Peyer's patch (tissue), 4 donors: ENCODE measurements at regions not wholly inside any gene's neighbourhood (a gene's known extent, or its start where the extent isn't known, plus 50 kb on each side); places are given as distances from the start of the nearest gene placed in this dataset.

ENCODE experiments used
- CTCF ChIP-seq, 6 experiments: fragments of 450-650 bp in 4 of 6; fragments of 200-600 bp in 2 of 6; sonication (generic) in 1 of 6; IDR thresholded peaks; one replicate each; pipeline ENCODE4 v1.5.1; 2017 to 2019; ENCODE audit warnings: antibody characterized with exemption in 6 of 6, mild to moderate bottlenecking in 3 of 6, moderate library complexity in 1 of 6
- POLR2A ChIP-seq, 2 donors: fragments of 450-650 bp; IDR thresholded peaks; one replicate each; pipeline ENCODE4 v1.5.1; 2017; ENCODE audit warnings: antibody characterized with exemption in 2 of 2, mild to moderate bottlenecking in 2 of 2, moderate library complexity in 2 of 2

GRCh38 chr22:48905206-48905975, 922.3 kb downstream of the BRD1 start:
- TF ChIP-seq POLR2A (IDR thresholded peaks at IDR 0.05) (no peak), CTCF (IDR thresholded peaks at IDR 0.05) (no peak)
